ENCODE measurements at regions not wholly inside any gene's neighbourhood (a gene's known extent, or its start where the extent isn't known, plus 50 kb on each side); places are given as distances from the start of the nearest gene placed in this dataset.

DNA sequence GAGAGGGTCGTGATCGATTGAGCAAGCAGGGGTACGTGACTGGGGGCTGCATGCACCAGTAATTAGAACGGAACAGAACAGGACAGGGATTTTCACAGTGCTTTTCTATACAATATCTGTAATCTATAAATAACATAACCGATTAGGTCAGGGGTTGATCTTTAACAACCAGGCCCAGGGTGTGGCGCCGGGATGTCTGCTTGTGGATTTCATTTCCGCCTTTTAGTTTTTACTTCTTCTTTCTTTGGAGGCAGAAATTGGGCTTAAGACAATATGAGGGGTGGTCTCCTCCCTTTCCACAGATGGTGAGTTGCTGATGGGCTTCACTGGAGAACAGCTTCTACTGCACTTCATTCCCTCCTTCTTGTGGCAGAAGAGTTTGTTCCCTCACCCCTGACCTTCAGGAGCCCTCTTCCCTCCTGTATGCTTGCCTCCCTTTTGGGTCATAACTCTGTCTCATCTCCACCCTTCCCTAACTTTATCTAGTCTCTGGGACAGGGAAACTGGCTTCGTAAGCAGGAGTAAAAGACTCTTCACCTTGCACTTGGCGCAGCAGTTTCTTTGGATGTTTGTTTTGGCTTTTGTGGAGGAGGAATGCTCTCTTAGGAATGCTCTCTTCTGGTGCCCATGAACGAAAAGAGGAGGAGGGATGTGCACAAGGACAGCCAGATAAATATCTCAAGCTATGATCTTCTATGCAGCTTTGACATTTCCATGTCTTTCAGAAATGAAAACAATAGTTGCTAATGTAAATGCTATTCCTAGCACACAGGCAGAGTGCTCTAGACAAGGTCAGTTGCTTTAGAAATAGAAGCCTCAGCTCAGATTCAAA is 139.8 kb upstream of the RPS23 start:
- no CpG with 5 or more reads among the region's 11 CpGs for WGBS (ENCODE audit: extremely low coverage, insufficient coverage, insufficient read length)
- no peak overlapping the region for H2AFZ ChIP-seq (ENCODE audit: insufficient read depth, low read length, poor library complexity)
- H3K27ac ChIP-seq (ENCODE audit: low read depth, low read length) = no peak overlapping the region
- no peak overlapping the region for H4K12ac ChIP-seq (ENCODE audit: low read depth, low read length)
- no peaks in the 10 kb centered on the region for H3K79me1 ChIP-seq (ENCODE audit: low read length)
- no peaks in the 10 kb centered on the region for H3K36me3 ChIP-seq (ENCODE audit: control insufficient read depth in 1 of 2, insufficient read depth in 2 of 2, low read length in 2 of 2)
- H3K4me3 ChIP-seq (ENCODE audit: low read depth, low read length) = no peak overlapping the region
- H4K91ac ChIP-seq (ENCODE audit: low read depth, low read length) = no peak overlapping the region
- no peak overlapping the region for H2BK12ac ChIP-seq (ENCODE audit: low read length)
- H3K23ac ChIP-seq (ENCODE audit: low read length) = no peak overlapping the region
- H3K4me2 ChIP-seq (ENCODE audit: low read length) = no peak overlapping the region
- DNase-seq = no peak
- no peaks in the 10 kb centered on the region for H3K79me2 ChIP-seq (ENCODE audit: control insufficient read depth, insufficient read depth, low read length, poor library complexity)
- no peak overlapping the region for H3K4ac ChIP-seq (ENCODE audit: low read depth, low read length)
- H2BK5ac ChIP-seq (ENCODE audit: low read depth, low read length, poor library complexity) = no peak overlapping the region
- H2AK5ac ChIP-seq (ENCODE audit: low read length) = no peak overlapping the region
- no peaks in the 10 kb centered on the region for H3K9me3 ChIP-seq (ENCODE audit: insufficient read depth, low read depth, low read length)
- H3K27me3 ChIP-seq (ENCODE audit: insufficient read depth, low read length) = no peaks in the 10 kb centered on the region
- no peak overlapping the region for H4K8ac ChIP-seq (ENCODE audit: low read depth, low read length)
- H3K14ac ChIP-seq (ENCODE audit: low read length) = no peak overlapping the region
- H3K18ac ChIP-seq (ENCODE audit: low read length) = no peak overlapping the region
- no peak overlapping the region for H3K9ac ChIP-seq (ENCODE audit: low read length)
- peaks cover 3 to 4% of the 10 kb centered on the region in 2 experiments for H3K4me1 ChIP-seq (ENCODE audit: control insufficient read depth in 1 of 2, insufficient read depth in 2 of 2, low read length in 2 of 2)
- no peak overlapping the region for H2BK120ac ChIP-seq (ENCODE audit: insufficient read depth, low read length, poor library complexity)

DNA sequence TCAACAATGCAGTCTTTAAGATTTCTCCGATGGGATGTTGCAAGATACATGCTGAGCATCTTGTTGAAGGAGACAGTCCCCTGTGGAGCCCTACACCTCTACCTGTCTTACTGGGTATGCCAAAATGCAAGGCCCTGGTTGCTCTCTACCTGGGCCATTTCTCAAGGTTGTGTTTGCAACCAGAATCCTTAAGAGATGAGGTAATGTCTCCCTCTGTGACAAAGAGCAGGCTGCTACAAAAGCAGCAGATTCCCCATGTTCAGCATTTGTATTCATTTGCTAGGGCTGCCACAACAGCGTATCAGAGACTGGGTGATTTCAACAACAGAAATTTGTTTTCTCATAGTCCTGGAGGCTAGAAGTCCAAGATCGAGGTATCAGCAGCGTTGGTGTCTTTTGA is 138.4 kb upstream of the RPS23 start:
- H2BK120ac ChIP-seq (ENCODE audit: insufficient read depth, low read length, poor library complexity) = no peak overlapping the region
- H3K79me2 ChIP-seq (ENCODE audit: control insufficient read depth, insufficient read depth, low read length, poor library complexity) = no peaks in the 10 kb centered on the region
- H3K79me1 ChIP-seq (ENCODE audit: low read length) = no peaks in the 10 kb centered on the region
- no peak overlapping the region for H3K18ac ChIP-seq (ENCODE audit: low read length)
- H3K36me3 ChIP-seq (ENCODE audit: control insufficient read depth in 1 of 2, insufficient read depth in 2 of 2, low read length in 2 of 2) = no peaks in the 10 kb centered on the region
- no peak overlapping the region for H2BK12ac ChIP-seq (ENCODE audit: low read length)
- no peak overlapping the region for H4K8ac ChIP-seq (ENCODE audit: low read depth, low read length)
- no peaks in the 10 kb centered on the region for H3K9me3 ChIP-seq (ENCODE audit: insufficient read depth, low read depth, low read length)
- H3K4ac ChIP-seq (ENCODE audit: low read depth, low read length) = no peak overlapping the region
- no peak overlapping the region for H2AK5ac ChIP-seq (ENCODE audit: low read length)
- DNase-seq = no peak
- H3K14ac ChIP-seq (ENCODE audit: low read length) = no peak overlapping the region
- no peak overlapping the region for H3K9ac ChIP-seq (ENCODE audit: low read length)
- H3K4me1 ChIP-seq (ENCODE audit: control insufficient read depth in 1 of 2, insufficient read depth in 2 of 2, low read length in 2 of 2) = peaks cover 3 to 4% of the 10 kb centered on the region in 2 experiments
- no peak overlapping the region for H4K91ac ChIP-seq (ENCODE audit: low read depth, low read length)
- H3K4me3 ChIP-seq (ENCODE audit: low read depth, low read length) = no peak overlapping the region
- no peak overlapping the region for H2AFZ ChIP-seq (ENCODE audit: insufficient read depth, low read length, poor library complexity)
- H3K23ac ChIP-seq (ENCODE audit: low read length) = no peak overlapping the region
- no peak overlapping the region for H3K4me2 ChIP-seq (ENCODE audit: low read length)
- no peak overlapping the region for H2BK5ac ChIP-seq (ENCODE audit: low read depth, low read length, poor library complexity)
- no CpG with 5 or more reads among the region's 4 CpGs for WGBS (ENCODE audit: extremely low coverage, insufficient coverage, insufficient read length)
- no peak overlapping the region for H4K12ac ChIP-seq (ENCODE audit: low read depth, low read length)
- H3K27me3 ChIP-seq (ENCODE audit: insufficient read depth, low read length) = no peaks in the 10 kb centered on the region
- H3K27ac ChIP-seq (ENCODE audit: low read depth, low read length) = peak overlapping the region; percentile 23

GRCh38 chr5:82414041-82414388 is 135.9 kb upstream of the RPS23 start:
- Histone ChIP-seq H2BK120ac (ENCODE audit: insufficient read depth, low read length, poor library complexity) (no peak overlapping the region), H3K9me3 (ENCODE audit: insufficient read depth, low read depth, low read length) (no peaks in the 10 kb centered on the region), H3K36me3 (ENCODE audit: control insufficient read depth in 1 of 2, insufficient read depth in 2 of 2, low read length in 2 of 2) (no peaks in the 10 kb centered on the region), H3K18ac (ENCODE audit: low read length) (no peak overlapping the region), H2BK5ac (ENCODE audit: low read depth, low read length, poor library complexity) (no peak overlapping the region), H2BK12ac (ENCODE audit: low read length) (no peak overlapping the region), H3K27me3 (ENCODE audit: insufficient read depth, low read length) (no peaks in the 10 kb centered on the region), H2AFZ (ENCODE audit: insufficient read depth, low read length, poor library complexity) (no peak overlapping the region), H4K8ac (ENCODE audit: low read depth, low read length) (no peak overlapping the region), H4K91ac (ENCODE audit: low read depth, low read length) (no peak overlapping the region), H3K4me1 (ENCODE audit: control insufficient read depth in 1 of 2, insufficient read depth in 2 of 2, low read length in 2 of 2) (peaks cover 0 to 2% of the 10 kb centered on the region in 2 experiments), H2AK5ac (ENCODE audit: low read length) (no peak overlapping the region), H3K4me3 (ENCODE audit: low read depth, low read length) (no peak overlapping the region), H3K79me2 (ENCODE audit: control insufficient read depth, insufficient read depth, low read length, poor library complexity) (no peaks in the 10 kb centered on the region), H4K12ac (ENCODE audit: low read depth, low read length) (no peak overlapping the region), H3K9ac (ENCODE audit: low read length) (no peak overlapping the region), H3K23ac (ENCODE audit: low read length) (no peak overlapping the region), H3K4ac (ENCODE audit: low read depth, low read length) (no peak overlapping the region), H3K27ac (ENCODE audit: low read depth, low read length) (no peak overlapping the region), H3K79me1 (ENCODE audit: low read length) (no peaks in the 10 kb centered on the region), H3K4me2 (ENCODE audit: low read length) (no peak overlapping the region), H3K14ac (ENCODE audit: low read length) (no peak overlapping the region)
- DNase-seq = no peak

DNA sequence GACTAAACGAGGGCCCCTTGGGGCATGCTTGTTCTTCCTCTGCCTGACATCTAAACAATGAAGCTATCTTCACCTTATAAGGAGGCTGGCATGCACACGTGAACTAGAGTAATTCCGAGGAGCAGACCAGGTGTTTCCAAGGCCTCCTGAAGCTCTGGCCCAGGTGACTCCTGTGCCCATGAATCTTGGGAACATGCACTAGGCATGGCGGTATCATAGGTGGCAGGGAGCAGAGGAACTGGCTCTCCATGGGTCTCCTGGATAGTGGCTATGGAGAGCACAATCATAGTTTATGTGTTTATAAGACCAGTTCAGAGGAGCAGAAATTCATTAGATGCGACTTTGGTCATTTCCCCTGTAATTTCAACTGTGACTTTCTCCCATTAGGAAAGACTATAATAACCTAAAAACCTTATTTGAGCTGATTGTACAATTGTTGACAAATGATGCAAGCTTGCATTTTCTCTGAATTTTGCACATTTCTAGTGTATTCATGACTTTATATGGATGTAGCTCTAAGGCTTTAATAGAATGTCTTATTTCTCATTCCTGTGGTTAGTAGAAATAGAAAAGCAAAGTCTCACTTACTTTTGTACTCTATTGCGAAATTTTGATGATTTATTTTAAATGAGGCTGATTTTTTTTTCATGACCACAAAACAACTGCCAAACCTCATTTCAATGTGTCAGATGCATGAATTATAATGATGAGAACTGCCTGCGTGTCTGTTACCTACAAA is 135.3 kb upstream of the RPS23 start:
- Histone ChIP-seq H3K27ac (ENCODE audit: low read depth, low read length) (no peak overlapping the region), H2AFZ (ENCODE audit: insufficient read depth, low read length, poor library complexity) (no peak overlapping the region), H3K18ac (ENCODE audit: low read length) (no peak overlapping the region), H3K14ac (ENCODE audit: low read length) (no peak overlapping the region), H4K91ac (ENCODE audit: low read depth, low read length) (no peak overlapping the region), H2BK12ac (ENCODE audit: low read length) (no peak overlapping the region), H3K9ac (ENCODE audit: low read length) (no peak overlapping the region), H3K27me3 (ENCODE audit: insufficient read depth, low read length) (no peaks in the 10 kb centered on the region), H3K4ac (ENCODE audit: low read depth, low read length) (no peak overlapping the region), H3K9me3 (ENCODE audit: insufficient read depth, low read depth, low read length) (no peaks in the 10 kb centered on the region), H3K23ac (ENCODE audit: low read length) (no peak overlapping the region), H4K8ac (ENCODE audit: low read depth, low read length) (no peak overlapping the region), H3K79me1 (ENCODE audit: low read length) (no peaks in the 10 kb centered on the region), H3K4me3 (ENCODE audit: low read depth, low read length) (no peak overlapping the region), H3K79me2 (ENCODE audit: control insufficient read depth, insufficient read depth, low read length, poor library complexity) (no peaks in the 10 kb centered on the region), H3K4me2 (ENCODE audit: low read length) (no peak overlapping the region), H3K36me3 (ENCODE audit: control insufficient read depth in 1 of 2, insufficient read depth in 2 of 2, low read length in 2 of 2) (no peaks in the 10 kb centered on the region), H3K4me1 (ENCODE audit: control insufficient read depth in 1 of 2, insufficient read depth in 2 of 2, low read length in 2 of 2) (peaks cover 0 to 2% of the 10 kb centered on the region in 2 experiments), H2BK120ac (ENCODE audit: insufficient read depth, low read length, poor library complexity) (no peak overlapping the region), H2AK5ac (ENCODE audit: low read length) (no peak overlapping the region), H4K12ac (ENCODE audit: low read depth, low read length) (no peak overlapping the region), H2BK5ac (ENCODE audit: low read depth, low read length, poor library complexity) (no peak overlapping the region)
- no peak for DNase-seq
- WGBS (ENCODE audit: extremely low coverage, insufficient coverage, insufficient read length) = no CpG with 5 or more reads among the region's 7 CpGs

Measured in trophoblast cell (in vitro differentiated cells and primary cell).